H1 (cell line): ENCODE measurements at regions not wholly inside any gene's neighbourhood (a gene's known extent, or its start where the extent isn't known, plus 50 kb on each side); places are given as distances from the start of the nearest gene placed in this dataset.

Experiments
- CTCF ChIA-PET: fragments of 300-600 bp; sonication (Branson Sonifier 250); formaldehyde crosslinking; loops from one replicate; lab custom pipeline; 2021; ENCODE audit not compliant: partially characterized antibody; lab: Charles Lee
- POLR2A ChIA-PET: fragments of 300-600 bp; sonication (Branson Sonifier 250); formaldehyde crosslinking; loops from one replicate; lab custom pipeline; 2021; ENCODE audit warnings: inconsistent platforms; ENCODE audit not compliant: partially characterized antibody; lab: Charles Lee
- DNase-seq, 2 experiments: peaks; one replicate each; pipeline versions ENCODE4 v3.0.0 to v3.0.0-alpha.2; 2010 to 2022; ENCODE audit warnings: low spot score in 2 of 2, low read depth in 1 of 2, mixed read lengths in 1 of 2
- FAIRE-seq: peaks from 2 replicates; lab custom pipeline; 2011; peaks lifted over from hg19 to GRCh38; lab: Jason Lieb, UNC
- H2AFZ ChIP-seq: 2 replicates; pipeline ENCODE4 v1.8.1; 2012; ENCODE audit warnings: low read length, inconsistent platforms
- H2AK5ac ChIP-seq: 2 replicates; pipeline ENCODE4 v1.6.1; 2013; ENCODE audit warnings: low read depth, low read length
- H2BK120ac ChIP-seq: replicated peaks from 2 replicates; pipeline ENCODE3; 2013; ENCODE audit warnings: low read depth, low read length, inconsistent platforms
- H2BK12ac ChIP-seq: 2 replicates; pipeline ENCODE4 v1.6.1; 2013; ENCODE audit warnings: low read depth, low read length
- H2BK15ac ChIP-seq: 2 replicates; pipeline ENCODE4 v1.6.1; 2013; ENCODE audit warnings: low read length
- H2BK20ac ChIP-seq: 2 replicates; pipeline ENCODE4 v1.6.1; 2013; ENCODE audit warnings: low read length
- H2BK5ac ChIP-seq: 2 replicates; pipeline ENCODE4 v1.6.1; 2013; ENCODE audit warnings: low read depth, low read length
- H3K14ac ChIP-seq: 2 replicates; pipeline ENCODE4 v1.6.1; 2013; ENCODE audit warnings: inconsistent platforms; ENCODE audit not compliant: insufficient read length
- H3K18ac ChIP-seq: 2 replicates; pipeline ENCODE4 v1.6.1; 2013; ENCODE audit warnings: low read length; ENCODE audit errors: extremely low read depth
- H3K23ac ChIP-seq: 2 replicates; pipeline ENCODE4 v1.6.1; 2013; ENCODE audit warnings: inconsistent platforms; ENCODE audit not compliant: insufficient read length
- H3K23me2 ChIP-seq: 2 replicates; pipeline ENCODE4 v1.6.1; 2013; ENCODE audit warnings: low read depth, low read length
- H3K27ac ChIP-seq: 2 replicates; pipeline ENCODE4 v1.6.1; 2011; ENCODE audit warnings: low read depth, low read length, inconsistent platforms
- H3K27me3 ChIP-seq, 4 experiments: replicated peaks in 1 of 4; 1 replicate in 1 of 4; 2 replicates in 3 of 4; pipeline versions ENCODE4 v1.6.1 to v1.8.1; 2011 to 2013; ENCODE audit warnings: low read length in 3 of 4, mild to moderate bottlenecking in 3 of 4, inconsistent platforms in 2 of 4, mixed read lengths in 2 of 4, moderate library complexity in 1 of 4; ENCODE audit not compliant: control insufficient read depth in 3 of 4, insufficient read depth in 3 of 4; ENCODE audit errors: extremely low read depth in 1 of 4
- H3K36me3 ChIP-seq, 4 experiments: 2 replicates each; pipeline versions ENCODE4 v1.6.1 to v1.8.1; 2011 to 2013; ENCODE audit warnings: mild to moderate bottlenecking in 4 of 4, low read length in 3 of 4, moderate library complexity in 2 of 4, control low read depth in 1 of 4, inconsistent platforms in 1 of 4; ENCODE audit not compliant: insufficient read depth in 4 of 4, control insufficient read depth in 2 of 4
- H3K4ac ChIP-seq: replicated peaks from 2 replicates; pipeline ENCODE3; 2013; ENCODE audit warnings: low read length, low read depth, mixed read lengths, inconsistent platforms; ENCODE audit not compliant: insufficient read length
- H3K4me1 ChIP-seq, 4 experiments: replicated peaks in 1 of 4; 1 replicate in 1 of 4; 2 replicates in 3 of 4; pipeline versions ENCODE4 v1.6.1 to v1.8.1; 2011 to 2013; ENCODE audit warnings: low read length in 3 of 4, inconsistent platforms in 2 of 4, mixed read lengths in 1 of 4; ENCODE audit not compliant: insufficient read depth in 4 of 4, control insufficient read depth in 3 of 4
- H3K4me2 ChIP-seq, 2 experiments: 2 replicates each; pipeline versions ENCODE4 v1.6.1 to v1.8.1; 2011 to 2013; ENCODE audit warnings: low read depth in 2 of 2, low read length in 2 of 2, control low read depth in 1 of 2, inconsistent platforms in 1 of 2, mild to moderate bottlenecking in 1 of 2; ENCODE audit not compliant: insufficient read depth in 1 of 2
- H3K4me3 ChIP-seq, 4 experiments: fragments of 200-600, 300-600 bp in 1 of 4; sonication (generic), shearing (Covaris generic), sonication (Bioruptor Twin) in 1 of 4; 2 replicates each; pipeline versions ENCODE4 v1.5.1 to v1.8.1; 2011 to 2016; ENCODE audit warnings: low read length in 4 of 4, low read depth in 3 of 4, control low read depth in 2 of 4, inconsistent platforms in 2 of 4, mild to moderate bottlenecking in 2 of 4, mixed read lengths in 1 of 4, moderate library complexity in 1 of 4; ENCODE audit not compliant: insufficient read depth in 2 of 4; ENCODE audit errors: extremely low read depth in 1 of 4
- H3K56ac ChIP-seq: replicated peaks from 2 replicates; pipeline ENCODE3; 2013; ENCODE audit warnings: low read depth, mild to moderate bottlenecking, mixed read lengths, low read length, inconsistent platforms; ENCODE audit not compliant: insufficient read length
- H3K79me1 ChIP-seq: 2 replicates; pipeline ENCODE4 v1.6.1; 2013; ENCODE audit warnings: low read depth, low read length, control low read depth
- H3K79me2 ChIP-seq, 2 experiments: 2 replicates each; pipeline versions ENCODE4 v1.6.1 to v1.8.1; 2012 to 2013; ENCODE audit warnings: low read length in 2 of 2, mild to moderate bottlenecking in 2 of 2, inconsistent platforms in 1 of 2; ENCODE audit not compliant: insufficient read depth in 2 of 2, control insufficient read depth in 1 of 2
- H3K9ac ChIP-seq, 4 experiments: replicated peaks in 1 of 4; 1 replicate in 1 of 4; 2 replicates in 3 of 4; pipeline versions ENCODE4 v1.6.1 to v1.8.1; 2011 to 2013; ENCODE audit warnings: low read depth in 3 of 4, low read length in 3 of 4, control low read depth in 2 of 4, mild to moderate bottlenecking in 2 of 4, moderate library complexity in 2 of 4, inconsistent platforms in 1 of 4; ENCODE audit errors: extremely low read depth in 1 of 4
- H3K9me3 ChIP-seq, 2 experiments: 2 replicates each; pipeline versions ENCODE4 v1.6.1 to v1.8.1; 2012 to 2013; ENCODE audit warnings: mild to moderate bottlenecking in 2 of 2, moderate library complexity in 2 of 2, control low read depth in 1 of 2, inconsistent platforms in 1 of 2, low read depth in 1 of 2, low read length in 1 of 2, mixed read lengths in 1 of 2; ENCODE audit not compliant: insufficient read depth in 2 of 2
- H4K20me1 ChIP-seq, 2 experiments: replicated peaks in 1 of 2; 2 replicates each; pipeline versions ENCODE3 to v1.8.1; 2011 to 2013; ENCODE audit warnings: inconsistent platforms in 2 of 2, low read length in 2 of 2, mild to moderate bottlenecking in 1 of 2; ENCODE audit not compliant: insufficient read depth in 2 of 2, control insufficient read depth in 1 of 2
- H4K5ac ChIP-seq: 2 replicates; pipeline ENCODE4 v1.6.1; 2013; ENCODE audit warnings: low read length, low read depth, mixed read lengths, inconsistent platforms; ENCODE audit not compliant: insufficient read length
- H4K8ac ChIP-seq: 2 replicates; pipeline ENCODE4 v1.8.0; 2013; ENCODE audit warnings: mild to moderate bottlenecking, moderate library complexity, low read length, inconsistent platforms; ENCODE audit not compliant: insufficient read depth; ENCODE audit errors: extremely low read depth
- H4K91ac ChIP-seq: replicated peaks from 2 replicates; pipeline ENCODE3; 2013; ENCODE audit warnings: low read length, mixed read lengths, inconsistent platforms; ENCODE audit not compliant: insufficient read length
- CEBPB ChIP-seq: IDR thresholded peaks from 2 replicates; pipeline ENCODE4 v1.6.1; 2012; ENCODE audit warnings: low read depth, low read length
- E2F6 ChIP-seq: IDR thresholded peaks from 2 replicates; pipeline ENCODE4 v1.6.1; 2012; ENCODE audit warnings: inconsistent platforms
- EGR1 ChIP-seq: IDR thresholded peaks from 2 replicates; pipeline ENCODE4 v1.6.1; 2011; ENCODE audit warnings: low read depth, low read length, borderline replicate concordance
- EZH2 ChIP-seq: fragments of 200-600 bp; sonication (generic); IDR thresholded peaks from 2 replicates; pipeline ENCODE4 v1.7.1; 2012; ENCODE audit warnings: low read depth, mild to moderate bottlenecking, moderate library complexity, low read length, inconsistent platforms; ENCODE audit not compliant: severe bottlenecking
- HDAC6 ChIP-seq: IDR thresholded peaks from one replicate; pipeline ENCODE4 v1.7.1; 2012; ENCODE audit warnings: low read depth, mild to moderate bottlenecking, inconsistent platforms, low read length, moderate library complexity
- JUN ChIP-seq: IDR thresholded peaks from 2 replicates; pipeline ENCODE4 v1.6.1; 2011; ENCODE audit warnings: low read depth, mild to moderate bottlenecking, improper control_type of control experiment, low read length
- MAFK ChIP-seq: IDR thresholded peaks from 2 replicates; pipeline ENCODE4 v1.6.1; 2012; ENCODE audit warnings: low read depth, mild to moderate bottlenecking, improper control_type of control experiment, low read length
- NANOG ChIP-seq: IDR thresholded peaks from 2 replicates; pipeline ENCODE4 v1.6.1; 2011; ENCODE audit warnings: low read length, low read depth, mild to moderate bottlenecking, inconsistent platforms; ENCODE audit not compliant: insufficient read depth, poor library complexity, severe bottlenecking
- RFX5 ChIP-seq: IDR thresholded peaks from 2 replicates; pipeline ENCODE4 v1.6.1; 2011; ENCODE audit warnings: low read depth, low read length, improper control_type of control experiment, borderline replicate concordance
- SIN3A ChIP-seq, 2 experiments: IDR thresholded peaks in 1 of 2; conservative IDR thresholded peaks in 1 of 2; 2 replicates each; pipeline ENCODE4 v1.6.1; 2011 to 2012; ENCODE audit warnings: low read length in 2 of 2, improper control_type of control experiment in 1 of 2, low read depth in 1 of 2, mild to moderate bottlenecking in 1 of 2
- SP4 ChIP-seq: IDR thresholded peaks from 2 replicates; pipeline ENCODE4 v1.6.1; 2012; ENCODE audit warnings: low read length, inconsistent platforms
- SRF ChIP-seq: IDR thresholded peaks from 2 replicates; pipeline ENCODE4 v1.6.1; 2011; ENCODE audit warnings: mild to moderate bottlenecking, low read depth, low read length, moderate library complexity
- SUZ12 ChIP-seq: fragments of 200-600 bp; sonication (generic); IDR thresholded peaks from 2 replicates; pipeline ENCODE4 v1.6.1; 2012; ENCODE audit warnings: mild to moderate bottlenecking, inconsistent platforms, low read length, moderate library complexity, mixed read lengths
- WGBS, 2 experiments: shearing (Covaris generic) in 1 of 2; methylation state at CpG; one replicate each; pipeline versions ENCODE4 v1.1.6 to v1.1.7; 2013 to 2015; ENCODE audit warnings: low lambda C conversion rate in 2 of 2, mixed read lengths in 2 of 2, inconsistent platforms in 1 of 2, low coverage in 1 of 2, missing lambda C conversion rate in 1 of 2; ENCODE audit not compliant: insufficient replicate concordance in 2 of 2, insufficient coverage in 1 of 2, insufficient read length in 1 of 2; ENCODE audit errors: extremely low coverage in 1 of 2, missing lambda C conversion rate in 1 of 2; 5-methylcytosine and 5-hydroxymethylcytosine counted together

- TF ChIP-seq SP4, result no peak
- TF ChIP-seq, all 59 proteins: peak for 0
Measured at GRCh38 chr1:217342105-217342504, 288.8 kb downstream of the GPATCH2 start (continued).

GRCh38 chr1:217336724-217337123, 294.2 kb downstream of the GPATCH2 start:
- H2BK120ac ChIP-seq, result no peak overlapping the region
- no peak overlapping the region for H3K4me3 ChIP-seq
- no peaks in the 10 kb centered on the region for H3K23me2 ChIP-seq
- no peak overlapping the region for H4K91ac ChIP-seq
- no peak overlapping the region for H3K9ac ChIP-seq
- no peak overlapping the region for H4K5ac ChIP-seq
- H3K79me2 ChIP-seq, result no peaks in the 10 kb centered on the region
- CTCF ChIA-PET, result interaction anchor here (0.6 to 1.2 kb wide), 2 partner anchors 265 to 376 kb away, joined by 4 read pairs; no protein-coding TSS in a partner anchor
- no peak for FAIRE-seq
- no peak overlapping the region for H3K14ac ChIP-seq
- no peaks in the 10 kb centered on the region for H4K20me1 ChIP-seq
- H4K8ac ChIP-seq, result no peak overlapping the region
- no peaks in the 10 kb centered on the region for H3K4me1 ChIP-seq
- no peaks in the 10 kb centered on the region for H3K36me3 ChIP-seq
- no peak overlapping the region for H2BK20ac ChIP-seq
- H3K9me3 ChIP-seq, result no peaks in the 10 kb centered on the region
- no peak overlapping the region for H3K4ac ChIP-seq
- no peak overlapping the region for H3K4me2 ChIP-seq
- no peaks in the 10 kb centered on the region for H3K79me1 ChIP-seq
- H3K27me3 ChIP-seq, result no peaks in the 10 kb centered on the region
- no peak overlapping the region for H3K18ac ChIP-seq
- H3K56ac ChIP-seq, result no peak overlapping the region
- H2BK12ac ChIP-seq, result no peak overlapping the region
- no peak overlapping the region for H3K27ac ChIP-seq
- 93% methylated on average over 4 of the region's 4 CpGs; no CpG with 5 or more reads in 1 of the 2 experiments for WGBS, 2 experiments
- no peak overlapping the region for H3K23ac ChIP-seq
- DNase-seq, result no peak
- no peak overlapping the region for H2BK5ac ChIP-seq
- no peak overlapping the region for H2BK15ac ChIP-seq
- H2AFZ ChIP-seq, result no peak overlapping the region
- POLR2A ChIA-PET, result no interaction called here
- no peak overlapping the region for H2AK5ac ChIP-seq
- TF ChIP-seq JUN (no peak), SUZ12 (no peak), SRF (no peak), CEBPB (no peak), E2F6 (no peak), SIN3A (conservative IDR thresholded peaks at IDR 0.05 in 1 of 2, IDR thresholded peaks at IDR 0.05 in 1 of 2; ENCODE audit: low read depth in 1 of 2, low read length in 2 of 2) (no peak), MAFK (no peak), NANOG (no peak), RFX5 (no peak), HDAC6 (no peak), EGR1 (no peak), EZH2 (no peak)
